ENCODE measurements at regions not wholly inside any gene's neighbourhood (a gene's known extent, or its start where the extent isn't known, plus 50 kb on each side); places are given as distances from the start of the nearest gene placed in this dataset.
A peak's percentile ranks its signal among the peaks of the same experiment; 100 is the strongest.
"Not testable (repeated sequence)": the region's sequence is repeated elsewhere in the genome, so short reads cannot be mapped to it uniquely, and the experiment has no call there.

DNA sequence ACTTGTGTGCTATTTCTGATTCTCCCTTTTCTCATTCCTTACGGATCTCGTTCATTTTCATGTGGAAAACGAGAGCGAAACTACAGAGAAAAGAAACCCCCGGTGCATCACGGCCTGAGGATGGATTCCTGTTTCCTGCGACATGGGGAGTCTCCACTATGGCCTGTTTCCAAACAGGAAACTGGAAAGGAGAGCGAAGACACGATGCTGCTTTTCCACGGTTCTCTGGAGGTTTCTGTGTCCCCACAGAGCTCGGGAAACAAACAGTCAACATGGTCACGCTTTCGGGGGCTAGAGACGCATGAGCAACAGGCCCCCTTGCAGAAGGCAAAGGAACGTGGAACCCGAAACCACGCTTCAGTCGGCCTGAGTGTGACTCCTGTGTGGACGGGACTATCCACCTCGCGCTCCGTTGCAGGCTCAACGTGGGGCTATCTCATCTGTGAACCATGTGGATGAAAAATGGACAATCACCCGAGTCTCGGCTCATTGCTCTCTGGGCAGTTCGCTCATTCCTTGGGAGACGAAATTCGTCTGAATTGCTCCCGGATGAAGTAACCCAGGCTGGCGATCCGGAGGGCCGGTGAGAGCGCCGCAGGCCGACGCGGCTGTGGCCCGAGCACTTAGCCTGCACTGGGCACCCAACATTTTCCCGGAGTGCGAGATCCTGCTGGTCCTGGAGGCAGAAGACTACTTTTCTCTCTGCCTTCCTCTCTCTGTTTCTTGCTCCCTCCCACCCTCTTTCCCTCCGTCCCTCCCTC is 3923.2 kb upstream of the OR11H1 start:
- intact Hi-C loops (cut with DNase I); ATAC-seq; DNase-seq (ENCODE audit: missing footprints): not testable (repeated sequence)

DNA sequence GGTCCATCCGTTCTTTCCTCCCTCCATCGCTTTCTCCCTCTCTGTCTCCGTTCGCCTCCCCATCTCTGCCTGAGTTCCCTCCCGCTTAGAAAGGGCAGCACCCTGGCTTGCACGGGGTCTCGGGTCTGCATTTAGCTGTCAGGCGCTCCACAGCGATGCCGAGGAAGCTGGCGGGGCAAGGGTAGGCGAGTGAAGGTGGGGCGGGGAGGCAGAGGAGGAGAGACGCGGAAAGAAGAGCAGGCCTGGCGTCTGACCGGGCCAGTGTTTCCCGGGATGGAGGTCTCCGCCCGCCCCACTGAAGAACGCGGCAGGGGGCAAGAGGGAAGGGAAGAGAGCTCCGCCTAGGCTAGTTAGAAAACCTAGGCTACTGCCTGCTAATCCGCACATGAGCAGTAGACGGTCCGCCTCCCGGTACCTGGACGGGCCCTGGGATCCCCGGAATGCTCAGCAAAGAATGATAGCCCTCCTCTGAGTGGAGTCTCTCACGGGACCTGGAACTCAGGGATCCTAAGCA is 3922.5 kb upstream of the OR11H1 start:
- intact Hi-C loops (cut with DNase I): no loop called here
- ATAC-seq (no peak), DNase-seq (ENCODE audit: missing footprints) (no peak)

DNA sequence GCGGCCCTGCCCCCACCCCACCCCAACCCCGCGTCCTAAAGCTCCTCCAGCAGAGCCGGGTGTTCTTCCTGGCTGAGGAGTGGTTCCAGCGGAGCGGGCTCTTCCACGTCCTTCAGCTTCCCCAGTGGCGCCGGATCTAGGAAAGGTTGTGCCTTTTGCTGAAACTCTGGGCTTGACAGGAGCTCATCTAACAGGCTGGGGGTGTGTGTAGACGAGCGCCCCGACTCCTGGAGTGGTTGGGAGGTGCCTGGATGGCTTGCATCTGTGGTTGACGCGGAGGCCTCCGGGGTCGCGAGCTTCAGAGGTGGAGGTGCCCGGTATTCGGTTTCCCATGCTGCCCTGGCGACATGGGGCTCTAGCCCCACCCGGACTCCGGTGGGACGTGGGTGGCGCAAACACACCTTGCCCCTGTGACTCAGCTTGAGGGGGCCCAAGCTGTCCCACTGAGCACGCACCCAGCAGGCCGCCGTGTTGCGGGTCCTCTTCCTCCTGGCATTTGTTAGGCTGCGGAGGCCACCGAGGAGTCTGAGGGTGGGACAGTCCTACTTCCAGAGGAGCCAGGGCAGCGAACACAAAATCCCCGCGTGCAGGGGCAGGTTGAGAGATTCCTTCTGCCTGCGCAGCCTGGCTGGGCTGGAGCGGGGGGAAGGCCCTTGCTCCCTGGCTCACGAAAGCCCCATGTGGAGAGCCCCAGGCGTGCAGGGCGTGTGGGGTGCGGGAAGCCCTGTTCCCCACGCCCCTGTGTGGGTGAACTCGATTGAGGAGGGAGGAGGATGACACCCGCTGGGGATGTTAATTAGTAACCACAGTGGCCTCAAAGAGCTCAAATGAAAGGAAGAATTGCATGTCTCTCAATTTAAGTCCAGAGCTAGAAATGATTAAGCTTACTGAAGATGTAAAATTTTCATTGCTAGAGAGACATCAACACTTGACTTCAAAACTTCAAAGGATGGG is 3921.7 kb upstream of the OR11H1 start:
- DNase-seq (ENCODE audit: missing footprints); ATAC-seq; intact Hi-C loops (cut with DNase I): not testable (repeated sequence)

DNA sequence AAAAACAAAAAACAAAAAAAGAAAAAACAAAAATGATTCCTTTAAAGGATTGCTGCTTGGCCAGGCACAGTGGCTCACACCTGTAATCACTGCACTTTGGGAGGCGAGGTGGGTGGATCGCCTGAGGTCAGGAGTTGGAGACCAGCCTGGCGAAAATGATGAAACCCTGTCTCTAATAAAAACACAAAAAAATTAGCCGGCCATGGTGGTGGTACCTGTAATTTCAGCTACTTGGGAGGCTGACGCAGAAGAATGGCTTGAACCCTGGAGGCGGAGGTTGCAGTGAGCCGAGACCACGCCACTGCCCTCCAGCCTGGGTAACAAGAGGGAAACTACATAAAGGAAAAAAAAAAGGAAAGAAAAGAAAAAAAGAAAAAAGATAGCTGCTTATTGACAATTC is 3920.8 kb upstream of the OR11H1 start:
- intact Hi-C loops (cut with DNase I); ATAC-seq; DNase-seq (ENCODE audit: missing footprints): not testable (repeated sequence)

DNA sequence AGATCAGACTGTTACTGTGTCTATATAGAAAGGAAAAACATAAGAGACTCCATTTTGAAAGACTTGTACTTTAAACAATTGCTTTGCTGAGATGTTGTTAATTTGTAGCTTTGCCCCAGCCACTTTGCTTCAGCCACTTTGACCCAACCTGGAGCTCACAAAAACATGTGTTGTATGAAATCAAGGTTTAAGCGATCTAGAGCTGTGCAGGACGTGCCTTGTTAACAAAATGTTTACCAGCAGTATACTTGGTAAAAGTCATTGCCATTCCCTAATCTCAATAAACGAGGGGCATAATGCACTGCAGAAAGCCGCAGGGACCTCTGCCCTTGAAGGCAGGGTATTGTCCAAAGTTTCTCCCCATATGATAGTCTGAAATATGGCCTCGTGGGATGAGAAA is 3919.5 kb upstream of the OR11H1 start:
- ATAC-seq; intact Hi-C loops (cut with DNase I); DNase-seq (ENCODE audit: missing footprints): not testable (repeated sequence)

DNA sequence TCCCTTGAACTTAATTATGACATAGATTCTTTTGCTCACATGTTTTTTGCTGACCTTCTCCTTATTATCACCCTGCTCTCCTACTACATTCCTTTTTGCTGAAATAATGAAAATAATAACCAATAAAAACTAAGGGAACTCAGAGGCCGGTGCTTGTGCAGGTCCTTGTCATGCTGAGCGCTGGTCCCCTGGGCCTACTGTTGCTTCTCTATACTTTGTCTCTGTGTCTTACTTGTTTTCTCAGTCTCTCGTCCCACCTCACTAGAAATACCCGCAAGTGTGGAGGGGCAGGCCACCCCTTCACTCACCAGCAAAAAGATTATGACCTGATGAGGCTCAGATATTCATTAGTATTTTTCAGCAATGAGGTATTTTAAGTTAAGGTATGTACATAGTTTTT is 3918.8 kb upstream of the OR11H1 start:
- DNase-seq (ENCODE audit: missing footprints); ATAC-seq; intact Hi-C loops (cut with DNase I): not testable (repeated sequence)

DNA sequence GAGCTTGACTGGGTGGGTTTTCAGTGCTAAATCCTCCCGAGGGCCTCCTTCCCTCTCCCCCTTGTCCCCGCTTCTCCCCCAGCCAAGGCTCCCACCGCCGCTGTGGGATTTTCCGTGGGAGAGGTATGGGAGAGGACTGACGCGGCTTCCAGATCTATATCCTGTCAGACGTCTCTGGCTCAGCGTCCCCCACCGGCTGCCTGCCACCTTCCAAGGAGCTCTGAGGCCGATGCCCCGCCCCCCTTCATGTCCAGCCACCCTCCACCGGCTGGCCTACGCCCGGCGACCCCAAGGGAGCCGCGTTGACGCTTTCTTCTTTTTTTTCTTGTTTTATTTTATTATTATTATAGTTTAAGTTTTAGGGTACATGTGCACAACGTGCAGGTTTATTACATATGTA is 3916.7 kb upstream of the OR11H1 start:
- DNase-seq (ENCODE audit: missing footprints): peak; percentile 74
- ATAC-seq; intact Hi-C loops (cut with DNase I): not testable (repeated sequence)

DNA sequence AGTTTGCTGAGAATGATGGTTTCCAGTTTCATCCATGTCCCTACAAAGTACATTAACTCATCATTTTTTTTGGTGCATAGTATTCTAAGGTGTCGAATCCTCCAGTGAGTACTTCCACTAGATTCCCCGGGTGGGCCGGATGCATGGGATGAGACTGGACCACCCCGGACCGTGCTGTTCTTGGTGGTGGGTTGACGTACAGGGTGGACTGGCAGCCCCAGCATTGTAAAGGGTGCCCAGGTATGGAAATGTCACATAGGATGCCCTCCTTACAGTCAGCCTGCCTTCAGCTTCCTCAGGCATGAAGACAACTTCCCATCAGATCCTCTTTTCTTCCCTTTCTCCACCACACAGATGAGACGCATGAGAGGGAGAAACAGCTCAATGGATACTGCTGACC is 3916.1 kb upstream of the OR11H1 start:
- ATAC-seq; DNase-seq (ENCODE audit: missing footprints); intact Hi-C loops (cut with DNase I): not testable (repeated sequence)

DNA sequence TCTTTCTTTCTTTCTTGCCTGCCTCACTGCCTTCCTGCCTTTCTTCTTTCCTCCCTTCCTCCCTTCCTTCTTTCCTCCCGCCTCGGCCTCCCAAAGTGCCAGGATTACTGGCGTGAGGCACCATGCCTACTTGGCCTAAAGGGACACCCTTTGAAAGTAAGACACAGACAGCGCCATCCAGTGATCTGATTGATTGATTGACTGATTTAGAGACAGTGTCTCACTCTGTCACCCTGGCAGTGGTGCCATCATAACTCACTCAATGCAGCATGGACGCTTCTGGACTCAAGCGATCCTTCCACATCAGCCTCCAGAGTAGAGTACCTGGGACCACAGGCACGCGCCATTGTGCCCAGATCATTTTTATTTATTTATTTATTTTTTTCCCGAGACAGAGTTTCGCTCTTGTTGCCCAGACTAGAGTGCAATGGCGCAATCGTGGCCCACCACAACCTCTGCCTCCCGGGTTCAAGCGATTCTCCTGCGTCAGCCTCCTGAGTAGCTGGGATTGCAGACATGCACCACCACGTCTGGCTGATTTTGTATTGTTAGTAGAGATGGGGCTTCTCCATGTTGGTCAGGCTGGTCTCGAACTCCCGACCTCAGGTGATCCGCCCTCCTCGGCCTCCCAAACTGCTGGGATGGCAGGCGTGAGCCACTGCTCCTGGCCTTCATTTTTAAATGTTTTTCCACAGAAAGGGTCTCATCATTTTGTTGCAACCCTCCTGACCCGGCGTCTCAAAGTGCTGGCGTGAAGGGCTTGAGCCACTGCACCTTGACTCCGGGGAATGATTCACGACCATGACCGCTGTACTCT is 3914.7 kb upstream of the OR11H1 start:
- DNase-seq (ENCODE audit: missing footprints); intact Hi-C loops (cut with DNase I); ATAC-seq: not testable (repeated sequence)

DNA sequence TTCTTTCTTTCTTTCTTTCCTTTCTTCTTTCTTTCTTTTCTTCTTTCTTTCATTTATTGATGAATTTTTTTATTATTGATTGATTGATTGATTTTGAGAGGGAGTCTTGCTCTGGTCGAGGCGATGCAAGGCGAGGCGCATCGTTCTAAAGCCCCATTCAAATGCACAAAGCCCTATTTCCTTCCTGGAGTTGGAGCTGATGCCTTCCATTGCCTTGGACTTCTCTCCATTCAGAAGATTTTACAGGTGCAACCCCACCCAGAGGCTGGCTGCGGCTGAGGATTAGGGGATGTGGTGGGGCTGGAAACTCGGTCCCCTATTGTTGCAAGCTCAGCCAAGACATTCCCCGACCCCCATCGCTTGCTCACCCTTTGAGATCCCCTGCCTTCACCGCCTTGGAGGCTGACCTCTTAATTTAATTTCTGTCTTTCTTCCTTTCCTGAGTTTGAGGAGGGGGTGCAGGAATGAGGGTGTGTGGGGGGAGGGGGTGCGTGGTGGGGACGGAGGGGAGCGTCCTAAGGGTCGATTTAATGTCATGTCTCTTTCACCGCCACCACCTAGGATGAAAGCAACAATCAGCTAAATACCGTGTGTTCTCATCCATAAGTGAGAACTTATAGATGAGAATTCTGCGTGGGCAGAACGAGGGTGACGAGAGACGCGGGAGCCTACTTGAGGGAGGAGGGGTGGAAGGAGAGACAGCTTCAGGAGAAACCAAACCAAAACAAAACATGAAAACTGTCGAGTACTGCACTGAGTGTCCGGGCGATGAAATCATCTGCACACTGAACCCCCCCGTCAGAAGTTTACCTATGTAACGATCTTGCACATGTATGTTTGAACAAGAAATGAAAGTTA is 3913.9 kb upstream of the OR11H1 start:
- intact Hi-C loops (cut with DNase I): no loop called here
- ATAC-seq (no peak), DNase-seq (ENCODE audit: missing footprints) (no peak)

DNA sequence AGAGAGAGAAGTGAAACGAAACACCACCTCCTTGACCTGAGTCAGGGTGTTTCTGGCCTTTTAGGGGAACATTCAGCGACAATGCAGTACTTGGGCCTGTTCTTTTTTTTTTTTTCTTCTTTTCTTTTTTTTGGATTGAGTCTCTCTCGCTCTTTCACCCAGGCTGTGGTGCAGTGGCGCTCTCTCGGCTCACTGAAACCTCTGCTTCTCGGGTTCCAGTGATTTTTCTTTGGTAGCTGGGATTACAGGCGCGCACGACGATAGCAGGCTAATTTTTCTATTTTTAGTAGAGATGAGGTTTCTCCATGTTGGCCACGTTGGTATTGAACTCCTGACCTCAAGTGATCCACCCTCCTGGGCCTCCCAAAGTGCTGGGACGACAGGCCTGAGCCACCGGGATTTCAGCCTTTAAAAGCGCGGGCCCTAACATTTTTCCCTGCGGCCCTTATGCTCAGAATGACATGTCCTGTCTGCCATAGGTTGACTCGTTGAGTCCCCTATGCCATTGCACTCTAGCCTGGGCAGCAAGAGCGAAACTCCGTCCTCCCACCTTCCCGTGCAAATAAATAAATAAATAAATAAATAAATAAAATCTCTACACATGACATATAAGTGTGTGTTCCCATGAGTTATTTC is 3913.1 kb upstream of the OR11H1 start:
- ATAC-seq; intact Hi-C loops (cut with DNase I); DNase-seq (ENCODE audit: missing footprints): not testable (repeated sequence)

DNA sequence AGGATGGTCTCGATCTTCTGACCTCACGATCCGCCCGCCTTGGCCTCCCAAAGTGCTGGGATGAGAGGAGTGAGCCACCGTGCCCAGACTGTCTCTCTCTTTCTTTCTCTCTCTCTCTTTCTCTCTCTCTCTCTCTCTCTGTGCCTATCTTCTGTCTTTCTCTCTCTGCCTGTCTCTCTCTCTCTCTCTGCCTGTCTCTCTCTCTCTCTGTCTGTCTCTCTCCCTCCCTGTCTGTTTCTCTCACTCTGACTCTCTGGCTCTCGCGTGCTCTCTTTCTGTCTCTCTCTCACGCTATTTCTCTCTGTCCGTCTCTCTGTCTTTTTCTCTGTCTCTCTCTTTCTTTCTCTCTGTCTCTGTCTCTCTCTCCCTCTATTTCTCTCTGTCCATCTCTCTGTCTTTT is 3911.2 kb upstream of the OR11H1 start:
- ATAC-seq: no peak
- intact Hi-C loops (cut with DNase I): no loop called here
- DNase-seq (ENCODE audit: missing footprints): no peak

DNA sequence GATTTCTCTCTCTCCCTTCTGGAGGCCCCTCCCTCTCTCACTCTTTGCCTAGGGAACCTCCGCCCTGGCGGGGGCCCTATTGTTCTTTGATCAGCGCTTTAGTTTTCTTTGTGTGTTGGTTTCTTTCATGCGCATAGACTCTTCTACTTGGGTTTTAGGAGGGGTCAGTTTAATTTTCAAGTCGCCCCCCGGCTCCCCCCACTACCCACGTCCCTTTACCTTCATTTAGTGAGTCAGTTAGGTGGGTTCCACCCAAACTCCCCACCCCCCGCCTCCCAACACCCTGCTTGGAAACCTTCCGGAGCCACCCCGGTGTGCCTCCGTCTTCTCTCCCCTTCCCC is 3909.7 kb upstream of the OR11H1 start:
- DNase-seq (ENCODE audit: missing footprints); ATAC-seq; intact Hi-C loops (cut with DNase I): not testable (repeated sequence)

DNA sequence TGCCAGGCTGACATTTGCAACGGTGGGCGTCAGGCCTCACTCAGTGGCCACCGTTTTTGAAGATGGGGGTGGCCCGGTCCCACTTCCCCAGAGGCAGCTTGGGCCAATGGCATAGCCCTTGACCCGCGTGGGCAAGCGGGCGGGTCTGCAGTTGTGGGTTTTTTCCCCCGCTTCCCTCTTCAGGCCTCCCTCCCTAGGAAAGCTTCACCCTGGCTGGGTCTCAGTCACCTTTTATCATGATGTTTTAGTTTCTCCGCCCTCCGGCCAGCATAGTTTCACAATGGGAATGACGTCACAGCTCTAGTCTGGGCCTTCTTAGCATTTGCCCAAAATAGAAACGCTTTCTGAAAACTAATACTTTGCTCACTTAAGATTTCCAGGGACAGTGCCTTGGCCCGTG is 3909.3 kb upstream of the OR11H1 start:
- intact Hi-C loops (cut with DNase I); ATAC-seq: not testable (repeated sequence)

DNA sequence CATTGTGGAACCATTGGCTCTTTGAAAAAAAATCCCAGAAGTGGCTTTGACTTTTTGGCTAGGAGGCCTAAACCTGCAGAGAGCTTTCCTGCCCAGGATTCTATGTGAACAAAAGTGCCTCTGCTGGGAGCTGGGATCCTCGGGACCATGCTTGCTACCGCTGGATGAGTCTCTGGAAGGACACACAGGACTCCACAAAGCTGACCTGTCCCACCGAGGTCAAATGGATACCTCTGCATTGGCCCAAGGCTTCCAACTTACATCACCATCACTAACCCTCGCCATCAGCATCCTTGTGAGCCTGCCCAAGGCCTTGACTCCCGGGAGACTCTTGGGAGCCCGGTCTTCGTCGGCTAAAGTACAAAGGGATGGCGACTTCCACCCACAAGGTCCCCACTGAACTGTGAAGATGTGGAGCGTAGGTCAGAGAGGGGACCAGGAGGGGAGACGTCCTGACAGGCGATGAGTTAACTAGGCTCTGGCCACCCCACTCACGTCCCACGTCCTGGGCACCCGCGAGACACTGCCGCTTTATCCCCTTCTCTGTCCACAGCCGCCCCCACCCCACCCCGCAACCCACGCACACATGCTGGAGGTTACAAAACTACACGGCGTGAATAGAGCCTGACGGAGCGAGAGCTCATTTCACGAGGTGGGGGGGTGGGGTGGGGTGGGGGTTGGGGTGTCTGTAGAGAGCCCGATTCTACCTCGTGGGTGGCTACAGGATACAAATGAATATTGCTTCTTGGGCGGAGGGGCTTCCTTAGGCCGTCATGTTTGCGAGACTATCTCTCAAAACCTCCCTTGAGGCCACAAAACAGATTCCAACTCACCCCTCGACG is 3906.8 kb upstream of the OR11H1 start:
- intact Hi-C loops (cut with DNase I); ATAC-seq; DNase-seq (ENCODE audit: missing footprints): not testable (repeated sequence)

More for the DNA sequence above, 3909.3 kb upstream of the OR11H1 start:
- DNase-seq (ENCODE audit: missing footprints): not testable (repeated sequence)

DNA sequence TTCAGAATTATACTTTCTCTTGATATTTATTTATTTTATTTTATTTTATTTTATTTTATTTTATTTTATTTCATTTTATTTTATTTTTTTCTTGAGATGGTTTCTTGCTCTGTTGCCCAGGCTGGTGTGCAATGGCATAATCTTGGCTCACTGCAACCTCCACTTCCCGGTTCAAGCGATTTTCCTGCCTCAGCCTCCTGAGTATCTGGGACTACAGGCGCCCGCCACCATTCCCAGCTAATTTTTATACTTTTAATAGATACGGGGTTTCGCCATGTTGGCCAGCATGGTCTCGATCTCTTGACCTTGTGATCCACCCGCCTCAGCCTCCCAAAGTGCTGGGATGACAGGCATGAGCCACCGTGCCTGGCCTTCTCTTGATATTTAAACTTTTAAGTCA is 3905.2 kb upstream of the OR11H1 start:
- DNase-seq (ENCODE audit: missing footprints); intact Hi-C loops (cut with DNase I); ATAC-seq: not testable (repeated sequence)
